Fibroblast of the conjunctiva (primary cell): ENCODE measurements at regions not wholly inside any gene's neighbourhood (a gene's known extent, or its start where the extent isn't known, plus 50 kb on each side); places are given as distances from the start of the nearest gene placed in this dataset.
"Not testable (repeated sequence)": the region's sequence is repeated elsewhere in the genome, so short reads cannot be mapped to it uniquely, and the experiment has no call there.

ENCODE experiments used
- DNase-seq: peaks from one replicate; pipeline ENCODE4 v3.0.0-alpha.2; 2010; ENCODE audit warnings: low read depth

- DNase-seq, result no peak
Observed at GRCh38 chr1:191788551-191788950, 369.7 kb upstream of the RGS18 start.

- no peak for DNase-seq
Observed at GRCh38 chr1:191798178-191798577, 360.1 kb upstream of the RGS18 start.

DNA sequence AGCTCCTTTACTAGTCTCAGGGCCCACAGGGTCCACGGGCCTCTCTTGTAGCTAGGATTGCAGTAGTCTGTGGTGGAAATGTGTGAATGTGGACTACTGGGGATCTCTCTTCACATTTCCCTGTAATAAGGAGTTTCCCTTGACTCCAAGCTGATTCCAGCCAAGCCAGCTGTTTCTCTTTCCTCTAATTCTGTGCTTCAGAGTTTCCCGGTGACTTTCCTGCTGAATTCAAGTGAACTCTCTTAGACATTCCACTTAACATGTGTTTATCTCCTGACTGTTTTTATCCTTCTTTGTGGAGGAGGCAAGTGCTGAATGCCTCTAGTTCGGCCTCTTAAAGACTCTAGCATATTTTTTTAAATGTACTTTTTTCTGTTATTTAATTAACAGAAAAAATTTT is 354.0 kb upstream of the RGS18 start:
- DNase-seq, result no peak

DNA sequence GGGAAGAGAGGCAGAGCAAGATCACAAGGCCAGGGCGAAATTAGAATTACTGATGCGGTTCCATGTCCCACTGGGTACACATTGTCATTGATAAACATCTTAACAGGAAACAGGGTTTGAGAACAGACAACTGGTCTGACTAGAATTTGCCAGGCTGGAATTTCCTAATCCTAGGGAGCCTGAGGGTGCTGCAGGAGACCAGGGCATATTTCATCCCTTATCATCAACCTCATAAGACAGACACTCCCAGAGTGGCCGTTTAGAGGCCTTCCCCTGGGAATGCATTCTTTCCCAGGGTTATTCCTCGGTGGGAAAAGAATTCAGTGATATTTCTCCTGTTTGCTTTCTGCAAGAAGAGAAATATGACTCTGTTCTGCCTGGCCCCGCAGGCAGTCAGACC is 344.7 kb upstream of the RGS18 start:
- DNase-seq, result not testable (repeated sequence)

- DNase-seq, result no peak
Observed at GRCh38 chr1:191818198-191818597, 340.1 kb upstream of the RGS18 start.

DNA sequence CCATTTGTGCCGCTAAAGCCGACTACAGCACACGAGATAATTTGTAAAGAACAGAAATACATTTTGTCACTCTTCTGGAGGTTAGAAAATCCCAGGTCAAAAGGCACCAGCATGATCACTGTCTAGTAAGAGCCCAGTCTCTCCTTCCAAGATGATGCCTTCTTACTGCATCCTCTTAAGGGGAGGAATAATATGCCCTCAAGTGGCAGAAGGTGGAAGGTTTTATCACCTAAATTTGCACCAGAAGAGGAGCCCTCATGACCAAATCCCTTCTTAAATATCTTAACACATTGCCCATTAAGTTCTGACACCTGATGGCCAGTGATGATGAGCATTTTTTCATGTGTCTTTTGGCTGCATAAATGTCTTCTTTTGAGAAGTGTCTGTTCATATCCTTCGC is 326.7 kb upstream of the RGS18 start:
- no peak for DNase-seq

DNA sequence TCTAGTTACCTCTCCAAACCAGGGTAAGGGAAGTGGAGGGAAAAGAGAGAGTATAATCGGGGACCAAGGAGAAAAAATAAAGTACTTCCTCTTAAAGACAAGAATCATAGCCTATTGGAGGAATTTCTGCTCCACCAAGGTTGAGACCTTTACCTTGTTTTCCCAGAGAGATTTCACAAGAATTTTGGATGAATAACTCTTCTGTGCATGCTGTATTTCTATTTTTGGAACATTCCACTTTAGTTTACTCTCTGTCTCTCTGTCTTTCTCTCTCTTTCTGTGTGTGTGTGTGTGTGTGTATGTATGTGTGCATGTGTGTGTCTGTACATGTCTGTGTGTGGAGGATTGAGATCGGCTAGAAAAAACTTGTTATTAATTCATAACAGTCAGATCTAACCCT is 318.4 kb upstream of the RGS18 start:
- no peak for DNase-seq

DNA sequence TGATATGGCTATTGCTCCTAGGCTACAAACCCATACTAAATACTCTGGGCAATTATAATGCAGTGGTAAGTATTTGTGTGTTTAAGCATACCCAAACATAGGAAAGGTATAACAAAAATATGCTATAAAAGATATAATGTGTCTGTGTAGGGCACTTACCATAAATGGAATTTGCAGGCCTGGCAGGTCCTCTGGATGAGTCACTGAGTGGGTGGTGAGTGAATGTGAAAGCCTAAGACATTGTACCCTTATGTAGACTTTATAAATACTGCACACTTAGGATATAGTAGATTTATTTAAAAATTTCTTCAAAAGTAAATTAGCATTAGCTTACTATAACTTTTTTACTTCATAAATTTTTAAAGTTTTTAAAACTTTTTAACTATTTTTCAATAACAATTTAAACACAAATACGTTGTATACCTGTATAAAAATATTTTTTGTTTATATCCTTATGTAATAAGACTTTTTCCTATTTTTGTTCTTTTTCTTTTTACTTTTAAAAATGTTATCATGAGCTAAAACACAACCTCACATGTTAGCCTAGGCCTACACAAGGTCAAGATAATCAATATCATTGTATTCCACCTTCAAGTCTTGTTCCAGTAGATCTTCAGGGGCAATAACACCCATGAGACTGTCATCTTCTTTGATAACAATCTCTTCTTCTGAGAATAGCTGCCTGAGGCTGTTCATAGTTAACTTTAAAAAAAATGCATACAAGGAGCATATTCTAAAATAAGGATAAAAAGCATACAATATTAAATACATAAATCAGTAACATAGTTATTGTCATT is 306.3 kb upstream of the RGS18 start:
- DNase-seq, result no peak

DNA sequence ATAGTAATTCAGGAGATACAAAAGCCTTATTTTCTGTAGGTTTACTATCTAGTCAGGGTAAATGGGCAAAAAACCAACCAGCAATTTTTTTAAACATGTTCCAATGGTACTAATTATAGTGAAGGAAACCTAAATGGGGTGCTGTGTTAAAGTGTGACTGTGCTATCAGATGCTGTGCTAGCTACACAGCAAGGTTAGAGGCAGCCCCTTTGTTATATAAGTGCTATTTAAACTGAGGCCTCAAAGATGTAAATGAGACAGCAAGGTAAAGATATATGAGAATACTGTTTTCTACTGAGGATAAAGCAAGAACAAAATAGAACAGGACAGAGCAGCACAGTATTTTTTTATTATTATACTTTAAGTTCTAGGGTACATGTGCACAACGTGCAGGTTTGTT is 305.4 kb upstream of the RGS18 start:
- no peak for DNase-seq

DNA sequence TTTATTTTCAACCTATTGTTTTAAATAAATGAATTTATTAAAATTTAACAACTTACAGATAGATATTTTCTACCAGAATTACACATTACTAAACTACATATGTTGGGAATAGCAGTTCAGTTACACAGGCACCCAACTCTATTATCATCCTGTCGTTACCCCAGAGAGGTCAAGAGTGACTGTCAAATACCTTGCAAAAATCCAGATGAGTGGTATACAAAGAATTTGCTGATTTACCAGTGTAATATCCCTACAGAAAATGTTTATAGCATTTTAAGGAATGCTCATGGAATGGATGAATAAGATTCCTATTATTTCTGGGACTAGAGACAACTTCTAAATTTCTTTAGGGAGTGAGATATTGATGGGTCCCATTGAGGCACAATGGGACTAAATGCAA is 300.7 kb upstream of the RGS18 start:
- no peak for DNase-seq

GRCh38 chr1:191865479-191865878 is 292.8 kb upstream of the RGS18 start:
- no peak for DNase-seq

DNA sequence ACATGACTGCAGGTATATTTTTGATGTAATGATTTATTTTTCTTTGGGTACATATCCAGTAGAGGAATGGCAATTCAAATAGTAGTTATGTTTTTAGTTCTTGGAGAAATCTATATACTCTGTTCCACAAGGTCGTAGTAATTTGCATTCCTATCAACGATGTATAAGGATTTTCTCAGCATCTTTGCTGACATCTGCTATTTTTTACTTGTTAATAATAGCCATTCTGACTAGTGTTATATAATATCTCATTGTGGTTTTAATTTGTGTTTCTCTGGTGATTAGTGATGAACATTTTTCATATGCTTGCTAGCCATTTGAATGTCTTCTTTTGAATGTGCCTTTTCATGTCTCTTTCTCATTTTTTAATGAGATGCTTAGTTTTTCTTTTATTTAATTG is 292.1 kb upstream of the RGS18 start:
- no peak for DNase-seq

DNA sequence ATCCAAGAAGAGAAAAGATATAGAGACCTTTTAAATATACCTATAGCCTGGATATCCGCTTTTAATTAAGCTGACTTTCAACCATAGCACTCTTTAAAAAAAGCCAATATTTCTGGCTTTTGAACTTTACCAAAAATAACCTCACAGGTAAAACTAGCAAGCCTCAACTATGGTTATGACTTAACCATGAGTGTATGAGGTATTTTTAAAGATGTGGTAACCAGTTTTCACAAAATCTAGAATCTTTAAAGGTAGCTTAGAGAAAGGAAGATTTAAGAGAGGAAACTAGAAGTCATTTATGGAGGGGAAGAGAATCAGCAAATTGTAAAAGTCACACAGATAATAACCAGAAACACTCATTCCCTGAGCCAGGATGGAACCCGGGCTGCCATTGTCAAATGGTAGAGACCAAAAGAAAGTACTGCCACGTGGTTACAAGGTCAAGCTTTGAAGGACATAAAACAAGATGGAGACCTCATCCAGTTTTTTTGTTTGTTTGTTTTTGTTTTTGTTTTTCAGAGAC is 288.4 kb upstream of the RGS18 start:
- DNase-seq, result no peak

- no peak for DNase-seq
Observed at GRCh38 chr1:191870490-191870889, 287.8 kb upstream of the RGS18 start.

DNA sequence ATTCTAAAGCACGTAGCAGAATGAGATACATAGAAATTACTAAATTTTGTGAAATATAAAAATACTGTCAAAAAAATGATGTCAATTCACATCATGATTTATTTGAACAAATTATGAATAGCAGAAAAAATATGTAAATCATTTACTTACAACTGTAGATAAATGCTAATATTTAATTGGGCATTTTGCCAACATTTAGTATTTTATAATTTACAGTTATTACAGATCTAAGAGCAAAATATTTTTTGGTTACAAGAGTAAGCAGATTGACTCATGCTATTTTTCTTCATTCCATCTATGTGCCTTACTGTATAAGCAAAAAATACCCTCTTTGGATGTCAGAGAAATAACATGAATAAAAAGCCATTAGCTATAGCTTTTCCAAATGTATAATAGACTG is 282.3 kb upstream of the RGS18 start:
- no peak for DNase-seq

- no peak for DNase-seq
Observed at GRCh38 chr1:191876631-191877030, 281.6 kb upstream of the RGS18 start.

DNA sequence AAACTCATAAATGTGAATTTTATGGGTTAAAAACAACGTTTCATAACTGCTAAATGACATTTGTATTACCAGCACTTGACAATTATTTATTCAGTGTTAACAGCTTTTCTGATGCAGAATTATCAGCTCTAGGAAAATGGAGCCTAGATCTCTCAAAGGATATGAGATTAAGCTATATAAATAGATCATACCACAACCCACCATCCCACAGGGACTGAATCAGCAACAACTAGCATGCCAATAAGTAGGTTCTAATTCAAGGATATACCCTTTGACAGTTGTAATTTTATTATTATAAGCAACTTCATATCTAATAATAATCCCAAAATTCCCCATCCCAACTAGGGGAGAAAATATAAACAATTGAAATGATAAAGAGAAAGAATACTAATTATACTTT is 275.4 kb upstream of the RGS18 start:
- DNase-seq, result no peak

GRCh38 chr1:191886977-191887376 is 271.3 kb upstream of the RGS18 start:
- DNase-seq, result no peak

DNA sequence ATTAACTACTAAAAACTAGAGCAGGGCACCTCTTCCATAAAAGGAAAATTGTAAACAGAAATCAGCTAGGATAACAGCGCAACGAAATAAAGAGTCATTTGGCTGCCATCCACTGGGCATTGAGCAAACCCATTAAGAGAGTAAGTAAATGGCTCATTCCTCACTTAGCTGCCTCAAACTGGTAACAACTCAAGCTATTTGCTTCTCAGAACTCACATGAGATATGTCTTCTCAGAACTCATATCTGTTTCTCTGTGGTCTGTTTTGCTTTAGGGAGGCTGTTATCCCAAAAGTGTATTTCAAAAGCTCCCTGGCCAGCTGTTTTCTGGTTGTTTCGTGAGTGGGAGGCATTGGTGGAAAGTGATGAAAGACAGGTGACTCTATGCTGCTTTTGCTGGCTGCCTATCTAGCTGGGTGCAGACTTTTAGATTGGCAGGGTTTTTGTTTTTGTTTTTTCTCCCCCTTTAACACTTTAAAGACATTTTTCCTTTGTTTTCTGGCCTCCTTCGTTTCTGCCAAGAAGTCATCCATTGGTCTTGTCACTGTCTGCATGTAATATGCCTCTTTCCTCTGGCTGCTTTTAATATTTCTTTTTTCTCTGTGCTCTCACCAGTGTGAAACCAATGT is 269.2 kb upstream of the RGS18 start:
- DNase-seq, result no peak

- DNase-seq, result no peak
Observed at GRCh38 chr1:191889623-191890003, 268.6 kb upstream of the RGS18 start.

- no peak for DNase-seq
Observed at GRCh38 chr1:191890433-191891088, 267.7 kb upstream of the RGS18 start.

DNA sequence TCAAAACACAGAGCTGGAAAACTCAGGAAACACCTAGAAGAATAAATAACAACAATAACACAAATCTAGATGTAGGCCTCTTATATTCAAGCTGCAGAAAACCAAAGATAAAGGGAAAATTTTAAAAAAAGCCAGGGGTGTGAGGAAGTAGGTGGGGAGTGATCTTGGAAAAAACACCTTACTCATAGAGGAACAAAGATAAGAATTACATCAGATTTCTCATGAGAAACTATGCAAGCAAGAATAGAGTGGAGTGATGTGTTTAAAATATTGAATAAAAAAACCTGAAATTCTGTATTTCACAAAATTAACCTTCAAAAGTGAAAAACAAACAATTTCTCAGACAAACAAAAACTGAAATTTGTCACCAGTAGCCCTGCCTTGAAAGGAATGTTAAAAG is 265.5 kb upstream of the RGS18 start:
- no peak for DNase-seq

- DNase-seq, result no peak
Observed at GRCh38 chr1:191895049-191895448, 263.2 kb upstream of the RGS18 start.
